ENCODE measurements at regions not wholly inside any gene's neighbourhood (a gene's known extent, or its start where the extent isn't known, plus 50 kb on each side); places are given as distances from the start of the nearest gene placed in this dataset.

DNA sequence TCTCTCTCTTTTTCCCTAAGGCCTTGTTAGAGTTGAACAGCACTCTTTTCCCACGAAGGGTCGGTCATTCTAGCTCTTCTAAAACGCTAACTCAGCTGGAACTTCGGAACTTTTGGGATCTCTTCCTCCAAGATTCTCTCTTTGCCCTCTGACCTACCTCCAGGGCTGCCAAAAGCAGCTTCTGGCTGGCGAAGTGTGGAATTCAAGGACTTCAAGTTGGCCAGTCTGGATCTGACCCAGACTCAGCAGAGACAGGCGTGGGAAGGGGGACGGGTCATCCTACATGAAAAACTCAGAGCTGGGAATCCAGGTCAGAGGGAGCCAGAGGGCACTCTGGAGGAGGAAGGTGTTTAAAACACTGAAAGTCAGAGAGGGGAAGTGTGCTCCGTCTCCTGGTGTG is 305.5 kb upstream of the HDAC4 start:
- Histone ChIP-seq H3K79me2 (ENCODE audit: control insufficient read depth, insufficient read depth, low read length) (no peaks in the 10 kb centered on the region), H4K20me1 (ENCODE audit: control insufficient read depth, extremely low read depth, insufficient read depth, low read length) (no peaks in the 10 kb centered on the region), H3K4me1 (ENCODE audit: control insufficient read depth, extremely low read depth, insufficient read depth, low read length) (no peaks in the 10 kb centered on the region), H3K27ac (ENCODE audit: control insufficient read depth, insufficient read depth, low read length) (no peak overlapping the region), H3K9me3 (ENCODE audit: control insufficient read depth, low read depth, low read length) (no peaks in the 10 kb centered on the region), H3K4me2 (ENCODE audit: control insufficient read depth, extremely low read depth, insufficient read depth, low read depth, low read length) (no peak overlapping the region), H2AFZ (ENCODE audit: control insufficient read depth, low read length) (no peak overlapping the region), H3K9ac (ENCODE audit: control insufficient read depth, extremely low read depth, insufficient read depth, low read length) (no peak overlapping the region), H3K4me3 (ENCODE audit: control insufficient read depth in 2 of 3, extremely low read depth in 1 of 3, insufficient read depth in 2 of 3, low read depth in 1 of 3, low read length in 3 of 3) (no peak overlapping the region), H3K36me3 (ENCODE audit: control insufficient read depth in 2 of 2, extremely low read depth in 1 of 2, insufficient read depth in 2 of 2, low read length in 2 of 2) (no peaks in the 10 kb centered on the region), H3K9me1 (ENCODE audit: control insufficient read depth, extremely low read depth, insufficient read depth, low read length) (no peaks in the 10 kb centered on the region), H3K27me3 (ENCODE audit: control insufficient read depth, extremely low read depth, insufficient read depth, low read length) (no peaks in the 10 kb centered on the region)
- DNase-seq (ENCODE audit: low read depth, low spot score): no peak
- dilution Hi-C loops (cut with MboI; ENCODE audit: extremely low pct_ligation_motif_present, low sequenced_read_pairs): no loop called here
- FAIRE-seq: no peak
- TF ChIP-seq EZH2 (IDR thresholded peaks at IDR 0.05; ENCODE audit: low read length): no peak
- TF ChIP-seq CTCF (optimal IDR thresholded peaks at IDR 0.05 in 1 of 3, IDR thresholded peaks at IDR 0.05 in 1 of 3, conservative IDR thresholded peaks at IDR 0.05 in 1 of 3; ENCODE audit: extremely low read depth in 1 of 3, insufficient read depth in 2 of 3, low read length in 3 of 3): no peak

DNA sequence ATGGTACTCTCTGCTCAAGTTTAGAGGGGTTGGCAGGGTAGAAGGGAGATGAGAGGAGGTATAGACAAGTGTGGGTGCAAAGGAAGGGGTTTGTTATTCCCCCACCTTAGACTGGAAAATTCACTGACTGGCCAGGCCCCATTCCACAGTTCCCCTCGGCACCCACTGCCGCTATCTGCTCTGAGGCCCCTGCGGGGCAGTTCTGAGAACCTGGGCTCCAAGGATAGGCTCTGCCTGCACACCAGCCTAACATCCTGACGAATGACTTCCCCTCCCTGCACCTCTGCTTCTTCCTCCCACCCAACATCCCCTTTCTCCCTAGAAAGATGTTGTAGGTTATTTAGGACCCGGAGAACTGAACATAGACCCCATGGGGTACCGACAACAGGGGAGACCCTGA is 303.9 kb upstream of the HDAC4 start:
- H3K36me3 ChIP-seq (ENCODE audit: control insufficient read depth in 2 of 2, extremely low read depth in 1 of 2, insufficient read depth in 2 of 2, low read length in 2 of 2): no peaks in the 10 kb centered on the region
- no peak overlapping the region for H3K27ac ChIP-seq (ENCODE audit: control insufficient read depth, insufficient read depth, low read length)
- no peak overlapping the region for H3K4me3 ChIP-seq (ENCODE audit: control insufficient read depth in 2 of 3, extremely low read depth in 1 of 3, insufficient read depth in 2 of 3, low read depth in 1 of 3, low read length in 3 of 3)
- dilution Hi-C loops (cut with MboI; ENCODE audit: extremely low pct_ligation_motif_present, low sequenced_read_pairs): no loop called here
- no peaks in the 10 kb centered on the region for H3K79me2 ChIP-seq (ENCODE audit: control insufficient read depth, insufficient read depth, low read length)
- H3K27me3 ChIP-seq (ENCODE audit: control insufficient read depth, extremely low read depth, insufficient read depth, low read length): no peaks in the 10 kb centered on the region
- H3K4me1 ChIP-seq (ENCODE audit: control insufficient read depth, extremely low read depth, insufficient read depth, low read length): no peaks in the 10 kb centered on the region
- H2AFZ ChIP-seq (ENCODE audit: control insufficient read depth, low read length): no peak overlapping the region
- no peaks in the 10 kb centered on the region for H4K20me1 ChIP-seq (ENCODE audit: control insufficient read depth, extremely low read depth, insufficient read depth, low read length)
- no peaks in the 10 kb centered on the region for H3K9me3 ChIP-seq (ENCODE audit: control insufficient read depth, low read depth, low read length)
- no peak overlapping the region for H3K4me2 ChIP-seq (ENCODE audit: control insufficient read depth, extremely low read depth, insufficient read depth, low read depth, low read length)
- TF ChIP-seq EZH2 (IDR thresholded peaks at IDR 0.05; ENCODE audit: low read length): no peak
- TF ChIP-seq CTCF (optimal IDR thresholded peaks at IDR 0.05 in 1 of 3, IDR thresholded peaks at IDR 0.05 in 1 of 3, conservative IDR thresholded peaks at IDR 0.05 in 1 of 3; ENCODE audit: extremely low read depth in 1 of 3, insufficient read depth in 2 of 3, low read length in 3 of 3): no peak
- no peak overlapping the region for H3K9ac ChIP-seq (ENCODE audit: control insufficient read depth, extremely low read depth, insufficient read depth, low read length)
- no peak for FAIRE-seq
- no peaks in the 10 kb centered on the region for H3K9me1 ChIP-seq (ENCODE audit: control insufficient read depth, extremely low read depth, insufficient read depth, low read length)
- DNase-seq (ENCODE audit: low read depth, low spot score): no peak

Measured in keratinocyte (primary cell).